HuH-7.5 (cell line): ENCODE measurements at regions not wholly inside any gene's neighbourhood (a gene's known extent, or its start where the extent isn't known, plus 50 kb on each side); places are given as distances from the start of the nearest gene placed in this dataset.
"Not testable (repeated sequence)": the region's sequence is repeated elsewhere in the genome, so short reads cannot be mapped to it uniquely, and the experiment has no call there.

ENCODE experiments used
- DNase-seq: peaks from one replicate; pipeline ENCODE4 v3.0.0; 2011; ENCODE audit warnings: low spot score

DNA sequence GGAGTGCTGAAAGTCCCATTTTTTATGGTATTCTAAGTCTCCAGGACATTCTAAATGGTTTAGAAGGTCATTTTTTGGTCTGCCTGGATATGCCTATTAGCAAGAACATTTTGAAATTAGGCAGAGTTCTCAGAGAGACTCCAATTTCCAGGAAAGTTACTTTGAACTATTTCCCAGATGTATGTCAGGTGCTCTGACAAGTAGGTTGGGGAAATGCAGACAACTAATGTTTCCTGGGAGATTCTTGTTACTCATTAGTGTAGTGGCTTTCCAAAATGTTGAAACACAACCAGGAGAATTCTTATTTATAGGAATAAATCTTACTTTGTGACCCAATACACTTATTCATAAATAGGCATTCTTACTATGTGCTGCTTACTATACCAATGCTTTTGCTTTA lies 268.4 kb downstream of the ZNF37A start:
- DNase-seq: not testable (repeated sequence)

GRCh38 chr10:38364073-38364472 lies 269.9 kb downstream of the ZNF37A start:
- not testable (repeated sequence) for DNase-seq

GRCh38 chr10:38365917-38366316 lies 271.8 kb downstream of the ZNF37A start:
- not testable (repeated sequence) for DNase-seq

- not testable (repeated sequence) for DNase-seq
These were observed 289.7 kb downstream of the ZNF37A start for GRCh38 chr10:38383800-38384199.

DNA sequence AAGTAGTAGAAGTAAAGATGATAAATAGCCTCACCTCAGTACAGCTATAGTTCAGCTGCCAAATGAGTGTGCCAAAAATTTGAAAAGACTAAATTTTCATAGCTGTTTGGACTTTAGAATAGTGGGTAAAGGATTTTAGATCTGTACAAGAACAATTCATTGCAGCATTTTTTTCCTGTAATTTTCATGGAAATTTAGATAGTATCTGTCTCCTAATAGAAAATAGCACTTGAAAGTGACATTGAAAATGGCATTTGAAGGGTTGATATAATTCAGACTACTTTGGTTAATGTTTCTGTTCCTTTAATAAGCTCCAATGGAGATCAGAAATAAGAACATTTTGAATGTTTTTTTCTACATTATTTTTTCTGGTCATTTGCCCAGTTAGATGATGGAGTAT lies 292.7 kb downstream of the ZNF37A start:
- DNase-seq: not testable (repeated sequence)

DNA sequence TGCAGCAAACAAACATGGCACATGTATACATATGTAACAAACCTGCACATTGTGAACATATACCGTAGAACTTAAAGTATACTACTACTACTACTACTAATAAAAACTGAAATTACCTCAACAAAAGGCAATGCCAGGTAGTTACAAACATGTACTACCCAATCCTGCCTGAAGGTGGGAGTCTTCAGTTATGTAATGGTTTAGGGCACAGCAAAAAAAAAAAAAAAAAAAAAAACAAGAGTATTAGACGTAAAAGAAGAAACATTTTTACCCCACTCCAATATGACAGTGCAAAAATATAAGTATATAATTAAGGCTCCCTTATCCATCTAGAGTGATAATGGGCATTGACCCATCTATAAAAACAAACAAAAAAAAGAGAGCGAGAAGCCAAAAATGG lies 296.6 kb downstream of the ZNF37A start:
- DNase-seq: not testable (repeated sequence)

DNA sequence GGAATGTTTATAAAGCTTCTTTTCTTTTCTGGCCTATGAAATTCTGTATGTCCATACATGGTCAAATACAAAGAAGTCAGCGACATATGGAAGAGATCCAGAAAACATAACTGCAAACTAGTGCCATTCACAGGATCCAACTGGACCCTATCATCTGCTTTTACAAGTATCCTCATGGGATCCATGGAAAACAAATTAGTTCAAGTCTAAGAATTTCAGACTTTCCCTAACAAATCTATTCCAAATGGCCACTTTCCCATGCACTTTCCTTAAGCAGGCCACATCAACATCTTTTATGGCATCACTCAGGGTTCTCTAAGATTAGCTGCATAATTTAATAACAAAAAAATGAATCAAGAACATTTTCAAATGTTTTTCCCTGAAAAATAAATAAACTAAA lies 301.3 kb downstream of the ZNF37A start:
- not testable (repeated sequence) for DNase-seq

GRCh38 chr10:38396178-38396954 lies 302.2 kb downstream of the ZNF37A start:
- DNase-seq: not testable (repeated sequence)

- DNase-seq: not testable (repeated sequence)
These were observed 307.4 kb downstream of the ZNF37A start for GRCh38 chr10:38401565-38401964.

GRCh38 chr10:38402442-38403346 lies 308.6 kb downstream of the ZNF37A start:
- DNase-seq: peak; percentile 71

GRCh38 chr10:38403347-38404117 lies 309.4 kb downstream of the ZNF37A start:
- DNase-seq: not testable (repeated sequence)

DNA sequence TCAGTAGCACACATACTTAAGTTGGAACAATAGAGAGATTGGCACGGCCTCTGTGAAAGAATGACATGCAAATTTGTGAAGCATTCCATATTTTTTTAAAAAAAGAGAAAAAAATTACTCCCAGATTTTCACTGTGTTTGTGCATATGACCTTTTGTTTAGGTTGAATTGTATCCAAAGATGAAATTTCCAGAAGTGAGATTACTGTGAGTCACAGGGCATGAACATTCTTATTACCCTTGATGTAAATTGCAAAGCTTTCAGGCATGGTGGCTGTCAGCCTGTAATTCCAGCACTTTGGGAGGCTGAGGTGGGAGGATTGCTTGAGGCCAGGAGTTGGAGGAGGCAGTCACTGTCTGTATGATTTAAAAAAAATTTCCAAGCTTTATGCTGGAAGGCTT lies 329.5 kb downstream of the ZNF37A start:
- DNase-seq: not testable (repeated sequence)

GRCh38 chr10:38430242-38430641 lies 336.1 kb downstream of the ZNF37A start:
- DNase-seq: not testable (repeated sequence)

GRCh38 chr10:38437359-38437758 lies 343.2 kb downstream of the ZNF37A start:
- not testable (repeated sequence) for DNase-seq

DNA sequence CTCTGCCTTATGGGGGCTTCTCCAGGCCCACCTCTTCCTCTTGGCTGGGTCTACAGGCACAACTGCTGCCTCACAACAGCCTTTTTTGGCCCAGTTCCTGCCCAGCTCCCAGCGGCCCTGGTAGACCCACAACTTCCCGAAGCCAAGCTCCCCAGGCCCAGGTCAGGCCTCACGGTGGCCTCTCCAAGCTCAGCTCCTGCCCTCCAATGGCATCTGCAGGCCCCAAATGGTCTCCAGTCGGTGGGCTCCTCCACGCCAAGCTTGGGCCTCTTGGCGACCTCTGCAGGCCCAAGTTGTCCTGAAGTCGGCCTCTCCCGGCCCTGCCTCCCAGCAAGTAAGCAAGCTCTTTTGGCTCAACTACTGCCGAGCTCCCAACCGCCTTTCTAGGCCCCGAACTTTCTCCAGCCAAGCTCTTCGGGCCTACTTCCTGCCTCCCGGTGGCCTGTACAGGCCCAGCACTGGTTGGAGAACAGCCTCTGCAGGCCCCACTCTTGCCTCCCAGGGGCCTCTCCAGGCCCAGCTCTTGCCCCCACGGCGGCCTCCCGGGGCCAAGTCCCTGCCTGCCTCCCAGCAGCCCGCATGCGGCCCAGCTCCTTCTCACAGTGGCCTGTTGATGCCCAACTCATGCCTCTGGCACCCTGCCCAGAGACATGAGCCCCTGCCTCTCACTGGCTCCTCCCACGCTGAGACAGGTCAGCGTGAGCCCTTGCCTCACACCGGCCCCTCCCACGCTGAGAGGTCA lies 354.6 kb downstream of the ZNF37A start:
- DNase-seq: not testable (repeated sequence)

GRCh38 chr10:38449618-38450017 lies 355.5 kb downstream of the ZNF37A start:
- DNase-seq: not testable (repeated sequence)

- not testable (repeated sequence) for DNase-seq
These were observed 356.4 kb downstream of the ZNF37A start for GRCh38 chr10:38450372-38451057.

GRCh38 chr10:38451306-38451967 lies 357.3 kb downstream of the ZNF37A start:
- not testable (repeated sequence) for DNase-seq
